MG63 (cell line): ENCODE measurements at regions not wholly inside any gene's neighbourhood (a gene's known extent, or its start where the extent isn't known, plus 50 kb on each side); places are given as distances from the start of the nearest gene placed in this dataset.

Experiments used
- DNase-seq: peaks from one replicate; pipeline ENCODE4 v3.0.0-alpha.2; 2020
- H3K27me3 ChIP-seq: fragments of 250-450 bp; sonication (Bioruptor Pico); 2 replicates; pipeline ENCODE4 v1.5.1; 2020; ENCODE audit warnings: mild to moderate bottlenecking, moderate library complexity
- H3K36me3 ChIP-seq: fragments of 250-450 bp; sonication (Bioruptor Pico); 2 replicates; pipeline ENCODE4 v1.5.1; 2020; ENCODE audit warnings: mild to moderate bottlenecking, moderate library complexity
- H3K4me3 ChIP-seq: fragments of 250-450 bp; sonication (Bioruptor Pico); 2 replicates; pipeline ENCODE4 v1.5.1; 2020; ENCODE audit warnings: mild to moderate bottlenecking, moderate library complexity
- H3K9me3 ChIP-seq: fragments of 250-450 bp; sonication (Bioruptor Pico); 2 replicates; pipeline ENCODE4 v1.5.1; 2020; ENCODE audit warnings: mild to moderate bottlenecking, moderate library complexity

GRCh38 chr11:109173504-109173903, 248.5 kb upstream of the C11orf87 start:
- no peak overlapping the region for H3K4me3 ChIP-seq
- H3K9me3 ChIP-seq: no peaks in the 10 kb centered on the region
- H3K27me3 ChIP-seq: no peaks in the 10 kb centered on the region
- H3K36me3 ChIP-seq: no peaks in the 10 kb centered on the region
- no peak for DNase-seq

GRCh38 chr11:109184376-109184775, 237.6 kb upstream of the C11orf87 start:
- no peak for DNase-seq
- Histone ChIP-seq H3K4me3 (no peak overlapping the region), H3K9me3 (no peaks in the 10 kb centered on the region), H3K36me3 (no peaks in the 10 kb centered on the region), H3K27me3 (no peaks in the 10 kb centered on the region)

DNA sequence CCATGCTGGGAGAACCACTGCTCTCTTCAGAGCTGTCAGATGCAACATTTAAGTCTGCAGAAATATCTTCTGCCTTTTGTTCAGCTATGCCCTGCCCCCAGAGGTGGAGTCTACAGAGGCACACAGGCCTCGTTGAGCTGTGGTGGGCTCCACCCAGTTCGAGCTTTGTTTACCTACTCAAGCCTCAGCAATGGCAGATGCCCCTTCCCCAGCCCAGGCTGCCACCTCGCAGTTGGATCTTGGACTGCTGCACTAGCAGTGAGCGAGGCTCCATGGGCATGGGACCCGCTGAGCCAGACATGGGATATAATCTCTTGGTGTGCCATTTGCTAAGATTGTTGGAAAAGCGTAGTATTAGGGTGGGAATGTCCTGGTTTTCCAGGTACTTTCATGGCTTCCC, 229.1 kb upstream of the C11orf87 start:
- Histone ChIP-seq H3K36me3 (no peaks in the 10 kb centered on the region), H3K4me3 (no peak overlapping the region), H3K9me3 (no peaks in the 10 kb centered on the region), H3K27me3 (no peaks in the 10 kb centered on the region)
- no peak for DNase-seq

- Histone ChIP-seq H3K9me3 (no peaks in the 10 kb centered on the region), H3K36me3 (no peaks in the 10 kb centered on the region), H3K4me3 (no peak overlapping the region), H3K27me3 (no peaks in the 10 kb centered on the region)
- no peak for DNase-seq
Measured at GRCh38 chr11:109193880-109194279, 228.1 kb upstream of the C11orf87 start.

- Histone ChIP-seq H3K27me3 (no peaks in the 10 kb centered on the region), H3K36me3 (no peaks in the 10 kb centered on the region), H3K4me3 (no peak overlapping the region), H3K9me3 (no peaks in the 10 kb centered on the region)
- DNase-seq: no peak
Measured at GRCh38 chr11:109196016-109196415, 226.0 kb upstream of the C11orf87 start.

DNA sequence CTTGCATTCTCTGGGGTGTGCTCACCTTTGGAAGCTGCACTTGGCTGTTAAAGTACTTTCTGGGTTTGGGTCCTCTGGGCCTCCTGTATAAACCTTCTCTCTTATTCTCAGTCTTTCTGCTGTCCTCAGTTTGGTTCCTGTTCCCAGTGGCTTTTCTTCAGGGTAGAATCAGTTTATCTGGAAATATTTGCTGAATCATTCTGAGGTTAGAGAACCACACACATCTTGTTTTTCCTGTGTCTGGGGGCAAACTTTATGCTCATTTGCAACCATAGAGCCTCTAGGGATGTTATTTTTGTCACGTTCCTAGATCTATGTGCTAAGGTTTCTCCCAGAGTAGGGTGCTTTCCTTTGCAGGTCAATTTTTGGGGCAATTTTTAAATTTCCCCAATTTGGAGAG, 224.3 kb upstream of the C11orf87 start:
- H3K27me3 ChIP-seq: no peaks in the 10 kb centered on the region
- no peaks in the 10 kb centered on the region for H3K9me3 ChIP-seq
- no peaks in the 10 kb centered on the region for H3K36me3 ChIP-seq
- no peak for DNase-seq
- H3K4me3 ChIP-seq: no peak overlapping the region

GRCh38 chr11:109203176-109203575, 218.8 kb upstream of the C11orf87 start:
- no peak for DNase-seq
- Histone ChIP-seq H3K27me3 (no peaks in the 10 kb centered on the region), H3K9me3 (no peaks in the 10 kb centered on the region), H3K4me3 (no peak overlapping the region), H3K36me3 (no peaks in the 10 kb centered on the region)

GRCh38 chr11:109205312-109205711, 216.7 kb upstream of the C11orf87 start:
- no peak for DNase-seq
- H3K27me3 ChIP-seq: no peaks in the 10 kb centered on the region
- H3K9me3 ChIP-seq: no peaks in the 10 kb centered on the region
- no peaks in the 10 kb centered on the region for H3K36me3 ChIP-seq
- H3K4me3 ChIP-seq: no peak overlapping the region

- no peak for DNase-seq
- no peaks in the 10 kb centered on the region for H3K36me3 ChIP-seq
Measured at GRCh38 chr11:109208121-109208520, 213.9 kb upstream of the C11orf87 start.

GRCh38 chr11:109209572-109209971, 212.4 kb upstream of the C11orf87 start:
- DNase-seq: no peak
- Histone ChIP-seq H3K36me3 (no peaks in the 10 kb centered on the region), H3K27me3 (no peaks in the 10 kb centered on the region), H3K9me3 (no peaks in the 10 kb centered on the region), H3K4me3 (no peak overlapping the region)

More at GRCh38 chr11:109208121-109208520, 213.9 kb upstream of the C11orf87 start:
- no peak overlapping the region for H3K4me3 ChIP-seq
- H3K27me3 ChIP-seq: no peaks in the 10 kb centered on the region
- no peaks in the 10 kb centered on the region for H3K9me3 ChIP-seq

DNA sequence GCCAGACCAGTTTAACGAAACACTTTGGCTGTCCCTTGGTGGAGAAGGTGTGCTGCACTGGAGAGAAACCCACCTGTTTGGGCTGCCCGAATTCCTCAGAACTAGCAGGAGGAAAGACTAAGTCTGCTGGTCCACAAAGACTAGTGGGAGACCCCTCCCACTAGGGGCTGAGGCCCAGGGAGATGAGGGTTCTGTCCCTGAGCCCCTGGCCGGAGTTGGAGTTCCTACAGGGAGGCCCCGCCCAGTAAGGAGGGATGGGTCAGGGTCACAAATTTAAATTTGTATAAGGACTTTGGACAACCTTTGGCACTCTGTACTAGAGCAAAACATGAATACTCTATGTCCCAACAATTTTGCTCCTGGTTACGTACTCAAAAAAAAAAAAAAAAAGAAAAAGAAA, 200.8 kb upstream of the C11orf87 start:
- no peak for DNase-seq

GRCh38 chr11:109222761-109223160, 199.2 kb upstream of the C11orf87 start:
- H3K9me3 ChIP-seq: no peaks in the 10 kb centered on the region

More for the DNA sequence above, 200.8 kb upstream of the C11orf87 start:
- no peaks in the 10 kb centered on the region for H3K9me3 ChIP-seq
- no peak overlapping the region for H3K4me3 ChIP-seq
- H3K27me3 ChIP-seq: no peaks in the 10 kb centered on the region
- H3K36me3 ChIP-seq: no peaks in the 10 kb centered on the region

GRCh38 chr11:109223451-109223850, 198.5 kb upstream of the C11orf87 start:
- no peak overlapping the region for H3K4me3 ChIP-seq
- H3K36me3 ChIP-seq: no peaks in the 10 kb centered on the region
- H3K9me3 ChIP-seq: no peaks in the 10 kb centered on the region

More at GRCh38 chr11:109222761-109223160, 199.2 kb upstream of the C11orf87 start:
- H3K36me3 ChIP-seq: no peaks in the 10 kb centered on the region
- no peaks in the 10 kb centered on the region for H3K27me3 ChIP-seq
- no peak for DNase-seq
- no peak overlapping the region for H3K4me3 ChIP-seq

GRCh38 chr11:109229682-109230081, 192.3 kb upstream of the C11orf87 start:
- no peak for DNase-seq
- Histone ChIP-seq H3K36me3 (no peaks in the 10 kb centered on the region), H3K9me3 (no peaks in the 10 kb centered on the region), H3K27me3 (no peaks in the 10 kb centered on the region), H3K4me3 (no peak overlapping the region)

More at GRCh38 chr11:109223451-109223850, 198.5 kb upstream of the C11orf87 start:
- H3K27me3 ChIP-seq: no peaks in the 10 kb centered on the region
- no peak for DNase-seq

- no peaks in the 10 kb centered on the region for H3K9me3 ChIP-seq
- H3K27me3 ChIP-seq: no peaks in the 10 kb centered on the region
- H3K4me3 ChIP-seq: no peak overlapping the region
- DNase-seq: no peak
- no peaks in the 10 kb centered on the region for H3K36me3 ChIP-seq
Measured at GRCh38 chr11:109236188-109236587, 185.8 kb upstream of the C11orf87 start.

DNA sequence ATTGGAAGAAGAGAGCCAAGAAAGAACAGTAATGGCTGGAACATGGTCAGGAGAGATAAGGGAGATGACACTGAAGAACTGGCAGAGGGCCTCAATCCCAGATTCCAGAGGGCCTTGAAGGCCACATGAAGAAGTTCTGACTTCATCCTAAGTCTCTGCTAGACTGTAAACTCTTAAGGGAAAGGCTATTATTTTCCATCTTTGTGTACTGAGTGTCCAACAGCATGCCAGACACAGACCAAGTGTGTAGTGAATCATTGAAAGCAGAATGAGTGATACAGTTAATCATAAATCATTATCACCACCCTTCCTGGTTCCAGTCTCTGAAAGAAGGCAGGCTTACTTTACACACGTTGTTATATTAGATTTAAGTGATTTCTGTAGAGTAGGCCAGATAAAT, 185.3 kb upstream of the C11orf87 start:
- peak; percentile 1 for DNase-seq
- Histone ChIP-seq H3K4me3 (no peak overlapping the region), H3K27me3 (no peaks in the 10 kb centered on the region), H3K9me3 (no peaks in the 10 kb centered on the region), H3K36me3 (no peaks in the 10 kb centered on the region)

DNA sequence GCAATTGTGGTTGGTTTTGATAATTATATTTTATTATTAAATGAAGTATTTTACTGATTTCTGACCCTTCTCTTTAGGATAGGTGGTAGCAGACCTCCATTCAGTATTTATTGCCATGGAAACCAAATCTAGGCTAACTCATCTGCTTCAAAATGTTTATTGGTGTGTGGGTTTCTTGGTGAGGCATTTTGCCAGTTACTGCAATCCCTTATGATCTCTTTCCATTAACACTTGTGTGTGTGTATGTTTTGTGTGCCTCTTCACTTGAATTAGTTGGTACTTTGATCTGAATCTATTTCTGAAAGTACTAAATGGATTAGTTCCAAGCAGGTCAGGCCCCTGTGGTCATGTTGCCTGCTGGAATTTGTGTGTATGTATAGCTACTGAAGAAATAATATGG, 184.4 kb upstream of the C11orf87 start:
- Histone ChIP-seq H3K36me3 (no peaks in the 10 kb centered on the region), H3K4me3 (no peak overlapping the region), H3K9me3 (no peaks in the 10 kb centered on the region), H3K27me3 (no peaks in the 10 kb centered on the region)
- no peak for DNase-seq

- DNase-seq: no peak
- Histone ChIP-seq H3K27me3 (no peaks in the 10 kb centered on the region), H3K9me3 (no peaks in the 10 kb centered on the region), H3K4me3 (no peak overlapping the region), H3K36me3 (no peaks in the 10 kb centered on the region)
Measured at GRCh38 chr11:109241988-109242536, 179.9 kb upstream of the C11orf87 start.

DNA sequence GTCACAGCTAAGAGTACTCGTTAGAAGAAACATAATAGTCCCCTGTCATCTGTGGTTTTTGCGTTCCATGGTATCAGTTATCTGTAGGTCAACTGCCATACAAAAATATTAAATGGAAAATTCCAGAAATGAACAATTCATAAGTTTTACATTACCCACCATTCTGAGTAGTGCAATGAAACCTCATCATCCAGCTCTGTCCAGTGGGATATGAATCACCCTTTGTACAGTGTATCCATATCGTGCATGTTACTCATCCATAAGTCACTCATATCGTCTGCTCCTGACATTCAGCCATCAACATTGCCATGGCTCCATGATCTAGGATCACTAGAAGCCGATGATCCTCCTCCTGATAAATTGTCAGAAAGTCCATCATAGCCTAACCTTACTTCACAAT, 174.9 kb upstream of the C11orf87 start:
- H3K36me3 ChIP-seq: no peaks in the 10 kb centered on the region
- no peak for DNase-seq
- no peaks in the 10 kb centered on the region for H3K9me3 ChIP-seq
- H3K4me3 ChIP-seq: no peak overlapping the region
- no peaks in the 10 kb centered on the region for H3K27me3 ChIP-seq
